Activated CD4-positive, alpha-beta memory T cell treated with anti-CD3 and anti-CD28 coated beads, Interleukin-2, amount 10 ng/mL, durations not matched to agents 7 days and 5 days (primary cell): ENCODE measurements at regions not wholly inside any gene's neighbourhood (a gene's known extent, or its start where the extent isn't known, plus 50 kb on each side); places are given as distances from the start of the nearest gene placed in this dataset.

Experiments used
- CTCF ChIA-PET: fragments of 350-600 bp; sonication (Branson Sonifier 250); formaldehyde crosslinking; loops from one replicate; lab custom pipeline; 2021; ENCODE audit warnings: antibody characterized with exemption, inconsistent platforms; lab: Charles Lee
- POLR2A ChIA-PET: fragments of 350-600 bp; sonication (Branson Sonifier 250); formaldehyde crosslinking; loops from one replicate; lab custom pipeline; 2021; ENCODE audit warnings: antibody characterized with exemption; lab: Charles Lee
- DNase-seq: peaks from one replicate; pipeline ENCODE4 v3.0.0-alpha.2; 2020
- H3K27ac Mint-ChIP-seq: one replicate; pipeline ENCODE4 v1.8.0; 2021; ENCODE audit warnings: mild to moderate bottlenecking, mixed read lengths
- H3K27me3 Mint-ChIP-seq: one replicate; pipeline ENCODE4 v1.8.0; 2021; ENCODE audit warnings: mixed read lengths
- H3K36me3 Mint-ChIP-seq: one replicate; pipeline ENCODE4 v1.8.0; 2021; ENCODE audit warnings: low read depth, mixed read lengths
- H3K4me1 Mint-ChIP-seq: one replicate; pipeline ENCODE4 v1.8.0; 2021; ENCODE audit warnings: mixed read lengths
- H3K4me3 Mint-ChIP-seq: one replicate; pipeline ENCODE4 v1.8.0; 2021; ENCODE audit warnings: mild to moderate bottlenecking, mixed read lengths
- H3K9me3 Mint-ChIP-seq: one replicate; pipeline ENCODE4 v1.8.0; 2021; ENCODE audit warnings: mixed read lengths

DNA sequence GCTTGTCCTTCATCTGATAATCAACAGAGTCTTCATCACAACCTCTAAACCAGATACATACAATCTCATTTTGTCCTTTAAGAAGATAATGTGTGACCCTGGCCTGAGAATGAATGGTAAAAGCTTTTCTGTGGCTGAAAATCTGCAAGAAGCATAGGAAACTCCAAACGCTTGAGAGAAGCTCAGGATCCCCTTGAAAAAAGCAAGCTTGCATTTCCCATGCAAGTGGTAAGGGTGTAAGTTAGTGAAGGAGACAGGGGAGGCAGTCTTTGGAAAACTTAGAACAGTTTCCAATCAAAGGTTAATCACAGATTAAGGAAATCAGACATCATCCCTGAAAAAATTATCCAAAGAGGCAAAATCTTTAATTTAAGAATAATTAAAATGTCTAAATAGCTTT is 413.6 kb upstream of the SALL3 start:
- Mint-ChIP-seq H3K4me3 (no peak overlapping the region), H3K36me3 (peaks cover 2% of the 10 kb centered on the region), H3K9me3 (peaks cover 22% of the 10 kb centered on the region), H3K4me1 (no peaks in the 10 kb centered on the region), H3K27me3 (no peaks in the 10 kb centered on the region), H3K27ac (no peak overlapping the region)
- ChIA-PET CTCF (no interaction called here), POLR2A (no interaction called here)
- DNase-seq: no peak

DNA sequence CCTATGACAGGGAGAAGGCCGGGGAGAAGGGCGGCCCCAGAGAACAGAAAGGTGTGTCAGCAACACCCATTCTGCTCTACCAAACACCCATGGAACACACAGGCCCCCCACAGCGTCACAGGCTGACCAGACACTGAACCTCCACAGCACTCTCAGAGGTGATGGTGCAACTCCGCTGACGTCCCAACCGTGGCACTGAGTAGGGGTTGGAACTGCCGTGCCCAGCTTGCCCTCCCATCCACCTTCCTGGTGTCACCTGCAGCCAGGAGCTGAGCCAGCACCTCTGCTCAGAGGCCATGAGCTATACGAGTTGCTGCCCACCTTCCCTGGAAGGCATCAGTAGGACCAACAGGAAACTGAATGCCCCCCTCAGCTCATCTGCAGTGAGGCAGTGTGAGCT is 412.9 kb upstream of the SALL3 start:
- Mint-ChIP-seq H3K4me1 (no peaks in the 10 kb centered on the region), H3K4me3 (no peak overlapping the region), H3K27me3 (no peaks in the 10 kb centered on the region), H3K9me3 (peaks cover 25% of the 10 kb centered on the region), H3K36me3 (peaks cover 2% of the 10 kb centered on the region), H3K27ac (no peak overlapping the region)
- DNase-seq: no peak
- POLR2A ChIA-PET: no interaction called here
- CTCF ChIA-PET: no interaction called here

DNA sequence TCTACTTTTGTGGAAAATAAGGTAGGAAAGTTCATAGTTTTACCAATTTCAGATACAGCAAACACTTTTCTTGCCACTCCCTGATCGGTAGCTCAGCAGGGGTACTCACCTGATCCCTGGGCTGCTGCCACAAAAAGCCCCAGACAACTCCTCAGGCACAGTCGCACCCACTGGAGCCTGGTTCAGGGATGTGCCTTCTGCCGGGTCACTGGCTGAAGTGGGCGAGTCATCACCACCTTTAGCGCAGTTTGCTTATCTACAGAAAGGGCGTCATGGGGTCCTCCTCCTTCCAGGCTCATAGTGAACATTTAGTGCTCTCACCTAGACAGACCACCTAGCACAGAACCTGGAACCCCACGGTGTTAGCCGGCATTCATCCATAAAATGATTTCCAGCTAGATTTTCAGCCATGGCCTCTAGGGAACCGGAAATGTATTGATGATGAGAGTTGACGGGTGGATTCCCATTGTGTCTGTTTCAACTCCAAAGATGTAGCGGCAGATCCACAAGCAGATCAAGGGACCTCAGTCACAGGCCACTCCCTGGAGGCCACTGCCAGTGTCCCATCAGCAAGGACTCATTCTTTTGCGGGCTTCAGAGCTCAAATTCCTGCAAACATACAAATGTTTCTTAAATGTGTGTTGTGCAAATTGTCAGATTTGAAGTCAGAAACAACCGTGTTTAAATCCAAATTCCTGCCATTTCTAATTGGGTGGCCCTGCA is 408.4 kb upstream of the SALL3 start:
- no peaks in the 10 kb centered on the region for H3K4me1 Mint-ChIP-seq
- no peak overlapping the region for H3K4me3 Mint-ChIP-seq
- DNase-seq: no peak
- no peaks in the 10 kb centered on the region for H3K36me3 Mint-ChIP-seq
- no peaks in the 10 kb centered on the region for H3K27me3 Mint-ChIP-seq
- POLR2A ChIA-PET: no interaction called here
- H3K27ac Mint-ChIP-seq: no peak overlapping the region
- CTCF ChIA-PET: no interaction called here
- H3K9me3 Mint-ChIP-seq: peaks cover 39% of the 10 kb centered on the region

DNA sequence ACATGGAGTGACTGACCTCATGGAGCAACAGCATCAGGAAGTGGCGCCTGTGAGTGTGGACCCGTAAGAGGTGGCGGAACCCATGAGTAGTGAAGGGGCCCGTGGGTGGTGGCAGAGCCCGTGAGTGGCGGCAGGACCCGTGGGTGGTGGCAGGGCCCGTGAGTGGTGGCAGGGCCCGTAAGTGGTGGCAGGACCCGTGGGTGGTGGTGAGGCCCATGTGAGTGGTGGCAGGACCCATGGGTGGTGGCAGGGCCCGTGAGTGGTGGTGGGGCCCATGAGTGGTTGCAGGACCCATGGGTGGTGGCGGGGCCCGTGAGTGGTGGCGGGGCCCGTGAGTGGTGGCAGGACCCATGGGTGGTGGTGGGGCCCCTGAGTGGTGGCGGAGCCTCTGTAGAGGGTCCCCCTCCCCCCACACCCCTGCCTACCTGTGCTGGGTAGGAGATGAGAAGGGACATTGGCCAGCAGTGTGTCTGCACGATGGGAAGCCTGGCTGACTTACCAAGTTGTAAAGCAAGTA is 407.7 kb upstream of the SALL3 start:
- Mint-ChIP-seq H3K4me1 (no peaks in the 10 kb centered on the region), H3K4me3 (no peak overlapping the region), H3K27ac (no peak overlapping the region), H3K27me3 (no peaks in the 10 kb centered on the region), H3K9me3 (peaks cover 40% of the 10 kb centered on the region), H3K36me3 (no peaks in the 10 kb centered on the region)
- no peak for DNase-seq
- POLR2A ChIA-PET: no interaction called here
- CTCF ChIA-PET: no interaction called here

DNA sequence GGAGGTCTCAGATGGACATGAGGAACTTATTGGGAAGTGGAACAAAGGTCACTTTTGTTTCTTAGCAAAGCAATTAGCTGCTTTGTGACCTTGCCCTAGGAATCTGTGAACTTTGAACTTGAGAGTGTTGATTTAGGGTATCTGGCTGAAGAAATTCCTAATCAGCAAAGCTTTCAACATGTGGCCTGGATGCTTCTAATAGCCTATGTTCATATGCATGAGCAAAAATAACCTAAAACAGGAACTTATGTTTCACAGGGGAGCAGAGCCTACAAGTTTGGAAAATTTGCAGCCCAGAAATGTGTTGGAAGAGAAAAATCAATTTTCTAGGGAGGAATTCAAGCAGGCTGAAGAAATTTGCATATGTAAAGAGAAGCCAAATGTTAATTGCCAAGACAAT is 405.8 kb upstream of the SALL3 start:
- no peaks in the 10 kb centered on the region for H3K4me1 Mint-ChIP-seq
- peaks cover 44% of the 10 kb centered on the region for H3K9me3 Mint-ChIP-seq
- no peak overlapping the region for H3K4me3 Mint-ChIP-seq
- ChIA-PET POLR2A (no interaction called here), CTCF (no interaction called here)
- no peaks in the 10 kb centered on the region for H3K27me3 Mint-ChIP-seq
- no peak overlapping the region for H3K27ac Mint-ChIP-seq
- DNase-seq: no peak
- no peaks in the 10 kb centered on the region for H3K36me3 Mint-ChIP-seq

DNA sequence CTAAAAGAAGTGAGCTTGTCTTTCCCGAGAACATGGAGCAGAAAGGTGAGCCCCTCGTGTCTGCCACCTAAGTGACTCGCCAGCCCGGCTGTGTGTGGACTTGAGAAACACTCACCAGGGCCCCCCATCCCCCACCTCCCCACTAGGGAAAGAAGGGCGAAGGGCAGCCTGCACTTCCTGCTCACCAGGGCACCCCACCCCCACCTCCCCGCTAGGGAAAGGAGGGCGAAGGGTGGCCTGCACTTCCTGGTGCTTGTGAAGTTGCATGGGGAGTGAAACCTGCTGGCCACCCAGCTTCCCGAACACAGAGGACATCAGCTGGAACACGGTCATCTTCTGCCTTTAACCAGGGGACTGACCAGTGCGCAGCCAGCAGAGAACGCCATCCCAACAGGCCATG is 402.7 kb upstream of the SALL3 start:
- Mint-ChIP-seq H3K36me3 (no peaks in the 10 kb centered on the region), H3K4me1 (no peaks in the 10 kb centered on the region), H3K27ac (no peak overlapping the region), H3K4me3 (no peak overlapping the region), H3K9me3 (peaks cover 43% of the 10 kb centered on the region), H3K27me3 (no peaks in the 10 kb centered on the region)
- ChIA-PET CTCF (no interaction called here), POLR2A (no interaction called here)
- DNase-seq: no peak

DNA sequence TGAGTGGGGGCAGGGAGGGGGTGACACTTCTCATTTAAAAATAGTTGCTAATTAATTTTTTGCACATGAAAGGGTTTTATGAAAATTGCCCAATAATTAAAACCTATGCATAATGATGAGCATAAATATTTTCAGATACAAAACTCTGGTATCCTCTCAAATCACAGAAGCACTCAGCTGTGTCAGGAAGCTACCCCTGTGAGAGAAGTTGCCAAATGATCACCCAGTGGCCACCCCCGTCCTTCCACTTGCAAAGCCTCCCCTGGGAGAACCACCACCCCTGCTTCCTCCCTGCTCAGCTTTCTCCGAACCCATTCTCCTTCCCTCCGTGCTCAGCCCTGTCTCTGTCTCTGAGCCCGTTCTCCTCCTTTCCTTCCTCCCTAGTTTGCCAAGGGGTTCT is 400.2 kb upstream of the SALL3 start:
- Mint-ChIP-seq H3K9me3 (peaks cover 29% of the 10 kb centered on the region), H3K27ac (no peak overlapping the region), H3K4me1 (no peaks in the 10 kb centered on the region), H3K4me3 (no peak overlapping the region), H3K27me3 (no peaks in the 10 kb centered on the region), H3K36me3 (no peaks in the 10 kb centered on the region)
- DNase-seq: no peak
- ChIA-PET POLR2A (no interaction called here), CTCF (no interaction called here)

DNA sequence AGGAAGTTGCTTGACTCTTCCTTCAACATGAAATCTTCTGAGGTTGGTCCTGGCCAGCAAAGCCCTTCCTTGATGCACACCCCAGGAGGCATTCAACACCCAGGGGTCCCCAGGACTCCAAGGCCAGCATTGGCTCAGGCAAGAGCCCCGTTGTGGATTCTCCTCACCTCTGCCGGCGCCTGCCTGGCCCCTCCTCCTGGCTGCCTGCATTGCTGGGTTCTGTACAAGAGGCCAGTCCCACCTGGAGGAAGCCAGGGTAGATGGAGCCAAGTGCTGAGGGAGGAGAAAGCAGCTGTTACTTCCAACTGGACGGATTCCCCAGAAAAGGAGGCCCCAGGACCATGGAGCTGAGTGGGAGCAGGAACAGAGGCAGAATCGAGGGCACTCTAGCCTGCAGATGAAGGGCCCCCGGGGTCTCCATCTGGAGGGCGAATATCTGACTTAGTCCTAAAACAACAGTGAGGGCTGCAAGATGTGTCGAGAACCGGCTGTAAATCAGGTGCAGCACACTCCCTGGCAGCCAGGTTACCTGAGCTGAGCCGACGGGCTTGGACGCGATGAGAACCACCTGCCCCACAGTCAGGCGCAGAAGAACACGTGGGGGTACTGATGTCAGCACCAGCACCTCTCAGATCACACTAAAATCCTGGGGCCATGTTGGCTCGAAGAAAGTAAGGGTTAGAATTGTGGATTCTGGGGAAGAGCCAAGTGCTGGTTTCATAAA is 399.6 kb upstream of the SALL3 start:
- POLR2A ChIA-PET: no interaction called here
- Mint-ChIP-seq H3K27me3 (no peaks in the 10 kb centered on the region), H3K9me3 (peaks cover 26% of the 10 kb centered on the region), H3K27ac (no peak overlapping the region), H3K36me3 (no peaks in the 10 kb centered on the region), H3K4me1 (no peaks in the 10 kb centered on the region), H3K4me3 (no peak overlapping the region)
- CTCF ChIA-PET: no interaction called here
- no peak for DNase-seq

DNA sequence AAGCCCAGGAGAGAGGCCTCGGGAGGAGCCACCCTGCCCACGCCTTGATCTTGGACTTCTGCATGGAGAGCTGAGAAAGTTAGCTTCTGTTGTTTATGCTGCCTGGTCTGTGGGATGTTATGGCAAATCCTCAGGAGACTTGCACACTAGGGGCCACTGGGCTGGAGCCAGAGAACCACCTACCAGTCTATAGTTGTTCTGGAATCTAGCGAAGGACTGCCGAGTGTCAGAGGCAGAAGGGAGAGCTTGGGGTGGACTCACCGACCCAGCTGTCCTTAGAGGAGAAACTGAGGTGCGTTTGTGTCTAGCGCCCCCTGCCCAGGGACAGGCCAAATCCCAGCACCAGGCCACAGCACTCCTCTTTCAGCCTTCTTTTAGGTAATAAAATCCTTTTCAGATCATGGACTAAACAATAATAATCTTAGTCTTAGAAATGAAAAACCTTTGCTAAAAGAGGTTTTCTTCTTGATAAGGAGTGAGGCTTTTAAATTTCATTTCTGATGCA is 398.7 kb upstream of the SALL3 start:
- Mint-ChIP-seq H3K4me3 (no peak overlapping the region), H3K4me1 (no peaks in the 10 kb centered on the region), H3K27me3 (no peaks in the 10 kb centered on the region), H3K27ac (no peak overlapping the region), H3K36me3 (no peaks in the 10 kb centered on the region), H3K9me3 (peaks cover 23% of the 10 kb centered on the region)
- POLR2A ChIA-PET: no interaction called here
- DNase-seq: no peak
- CTCF ChIA-PET: no interaction called here

DNA sequence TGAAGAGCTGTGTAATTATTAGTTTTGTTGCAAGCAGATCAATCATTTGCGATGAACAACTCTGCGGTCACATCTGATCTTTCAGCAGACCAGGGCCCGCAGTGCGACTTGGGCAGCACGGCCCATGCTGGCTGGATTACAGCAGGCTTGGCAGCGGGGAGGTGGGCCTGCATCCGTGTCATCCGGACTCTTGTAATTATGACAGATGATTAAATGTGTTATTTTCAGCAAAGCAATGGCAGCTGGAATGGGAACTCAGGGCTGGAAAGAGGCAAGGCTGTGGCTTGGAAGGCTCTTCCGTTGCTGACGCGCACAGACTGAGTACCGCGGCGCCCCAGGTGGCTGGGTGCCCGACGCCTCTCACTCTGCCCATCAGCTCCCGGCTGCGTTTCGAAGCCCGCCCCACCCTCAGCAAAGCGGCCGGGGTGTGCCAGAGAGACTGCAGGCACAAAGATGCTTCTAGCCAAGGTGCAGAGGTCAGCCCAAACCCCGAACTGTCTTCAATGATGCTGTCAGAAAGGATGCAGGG is 397.4 kb upstream of the SALL3 start:
- Mint-ChIP-seq H3K36me3 (no peaks in the 10 kb centered on the region), H3K4me1 (no peaks in the 10 kb centered on the region), H3K9me3 (peaks cover 19% of the 10 kb centered on the region), H3K27me3 (no peaks in the 10 kb centered on the region), H3K27ac (no peak overlapping the region), H3K4me3 (no peak overlapping the region)
- POLR2A ChIA-PET: no interaction called here
- DNase-seq: no peak
- CTCF ChIA-PET: no interaction called here

DNA sequence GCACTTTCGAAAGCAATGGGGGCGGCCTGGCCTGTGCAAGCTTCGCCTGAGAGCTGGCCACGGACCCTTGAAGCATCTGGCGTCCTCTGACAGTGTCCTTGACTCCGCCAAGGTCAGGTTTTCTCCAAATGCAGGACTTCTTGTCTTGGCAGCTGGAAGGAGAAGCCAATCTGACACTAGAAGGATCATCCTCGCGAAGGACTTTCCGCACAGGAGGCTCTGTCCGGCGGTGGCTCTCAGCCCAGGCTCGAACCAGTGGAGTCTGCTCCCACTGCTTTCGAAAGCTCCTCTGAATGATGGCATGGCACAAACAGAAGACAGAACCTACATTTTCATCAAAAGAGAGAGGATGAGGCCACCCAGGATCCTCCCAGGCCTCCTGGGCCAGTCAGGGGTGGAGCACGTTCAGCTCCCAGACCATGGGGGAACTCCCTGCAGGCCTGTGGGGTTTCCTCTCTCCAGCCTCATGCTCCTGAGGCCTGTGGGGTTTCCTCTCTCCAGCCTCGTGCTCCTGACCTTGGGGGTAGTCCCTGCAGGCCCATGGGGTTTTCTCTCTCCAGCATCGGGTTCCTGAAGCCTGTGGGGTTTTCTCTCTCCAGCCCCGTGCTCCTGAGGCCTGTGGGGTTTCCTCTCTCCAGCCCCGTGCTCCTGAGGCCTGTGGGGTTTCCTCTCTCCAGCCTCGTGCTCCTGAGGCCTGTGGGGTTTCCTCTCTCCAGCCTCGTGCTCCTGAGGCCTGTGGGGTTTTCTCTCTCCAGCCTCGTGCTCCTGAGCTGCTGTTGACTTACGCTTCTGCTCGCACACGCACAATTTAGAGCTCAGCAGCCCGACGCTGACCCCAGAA is 396.5 kb upstream of the SALL3 start:
- POLR2A ChIA-PET: no interaction called here
- H3K27me3 Mint-ChIP-seq: no peaks in the 10 kb centered on the region
- H3K9me3 Mint-ChIP-seq: peaks cover 13% of the 10 kb centered on the region
- H3K4me3 Mint-ChIP-seq: no peak overlapping the region
- CTCF ChIA-PET: no interaction called here
- H3K36me3 Mint-ChIP-seq: no peaks in the 10 kb centered on the region
- no peak overlapping the region for H3K27ac Mint-ChIP-seq
- H3K4me1 Mint-ChIP-seq: no peaks in the 10 kb centered on the region
- DNase-seq: no peak

DNA sequence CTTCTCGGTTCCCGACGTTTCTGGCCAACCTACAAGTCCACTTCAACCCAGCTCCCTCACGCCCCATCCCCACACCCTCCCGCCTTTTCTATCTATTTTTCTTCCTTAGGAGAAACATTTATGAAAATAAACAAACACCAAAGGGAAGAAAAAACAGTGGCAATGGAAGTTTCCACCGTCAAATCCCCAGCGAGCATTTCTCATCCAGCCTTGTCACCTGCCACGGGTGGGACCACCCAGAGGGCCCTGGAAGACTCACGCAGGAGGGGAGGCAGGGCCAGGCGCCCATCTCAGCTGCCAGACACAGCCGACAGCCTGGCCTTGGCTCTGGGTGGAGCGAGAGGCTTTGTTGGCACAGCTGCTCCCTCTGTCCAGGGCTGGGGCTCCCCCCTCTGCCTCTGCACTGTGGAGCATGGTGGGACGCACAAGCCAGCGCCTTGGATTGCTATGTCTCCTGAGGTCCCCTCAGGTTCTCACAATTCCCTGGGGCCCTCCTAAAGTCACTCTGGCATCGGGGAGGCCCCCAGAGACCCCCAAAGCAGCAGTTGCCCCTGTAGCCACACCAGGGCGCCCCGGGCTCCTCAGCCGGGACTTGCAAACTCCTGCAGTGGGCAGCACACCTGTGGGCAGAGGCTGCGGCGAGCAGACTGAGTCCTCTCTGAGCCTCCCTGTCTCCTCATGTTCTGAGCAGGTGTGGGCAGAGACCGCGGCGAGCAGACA is 395.7 kb upstream of the SALL3 start:
- CTCF ChIA-PET: no interaction called here
- Mint-ChIP-seq H3K4me1 (no peaks in the 10 kb centered on the region), H3K36me3 (no peaks in the 10 kb centered on the region), H3K27ac (no peak overlapping the region), H3K9me3 (peaks cover 8% of the 10 kb centered on the region), H3K4me3 (no peak overlapping the region), H3K27me3 (no peaks in the 10 kb centered on the region)
- no peak for DNase-seq
- POLR2A ChIA-PET: no interaction called here
